Liver (tissue), 8 donors: ENCODE measurements at regions not wholly inside any gene's neighbourhood (a gene's known extent, or its start where the extent isn't known, plus 50 kb on each side); places are given as distances from the start of the nearest gene placed in this dataset.

Experiments
- DNase-seq: peaks from one replicate; pipeline ENCODE4 v3.0.0-alpha.2; 2017; ENCODE audit warnings: low spot score
- H3K27ac ChIP-seq, 2 donors: one replicate each; pipeline ENCODE4 v1.7.0; 2013; ENCODE audit warnings: inconsistent platforms in 2 of 2, low read length in 2 of 2, control low read depth in 1 of 2, low read depth in 1 of 2, mild to moderate bottlenecking in 1 of 2
- H3K27me3 ChIP-seq, 4 donors: one replicate each; pipeline versions ENCODE4 v1.6.1 to v1.7.0; 2013; ENCODE audit warnings: low read length in 3 of 4, inconsistent platforms in 1 of 4, mild to moderate bottlenecking in 1 of 4, moderate library complexity in 1 of 4; ENCODE audit not compliant: control insufficient read depth in 4 of 4, insufficient read depth in 4 of 4
- H3K36me3 ChIP-seq, 4 donors: one replicate each; pipeline versions ENCODE4 v1.6.1 to v1.7.0; 2013; ENCODE audit warnings: low read length in 3 of 4, mild to moderate bottlenecking in 3 of 4, low read depth in 1 of 4, moderate library complexity in 1 of 4; ENCODE audit not compliant: control insufficient read depth in 4 of 4, insufficient read depth in 3 of 4
- H3K4me1 ChIP-seq, 4 donors: one replicate each; pipeline versions ENCODE4 v1.6.1 to v1.7.0; 2013; ENCODE audit warnings: low read length in 3 of 4, mild to moderate bottlenecking in 3 of 4, moderate library complexity in 1 of 4; ENCODE audit not compliant: control insufficient read depth in 4 of 4, insufficient read depth in 4 of 4
- H3K4me3 ChIP-seq, 3 donors: one replicate each; pipeline versions ENCODE4 v1.6.1 to v1.7.0; 2013; ENCODE audit warnings: low read length in 3 of 3, control low read depth in 1 of 3, low read depth in 1 of 3, mild to moderate bottlenecking in 1 of 3
- H3K9ac ChIP-seq, 2 donors: one replicate each; pipeline ENCODE4 v1.7.0; 2013; ENCODE audit warnings: low read length in 2 of 2, mild to moderate bottlenecking in 2 of 2, moderate library complexity in 2 of 2, control low read depth in 1 of 2, low read depth in 1 of 2
- H3K9me3 ChIP-seq, 4 donors: one replicate each; pipeline versions ENCODE4 v1.6.1 to v1.7.0; 2013; ENCODE audit warnings: low read length in 3 of 4; ENCODE audit not compliant: control insufficient read depth in 4 of 4
- ATF3 ChIP-seq: IDR thresholded peaks from 2 replicates; pipeline ENCODE4 v1.6.1; 2016; ENCODE audit warnings: antibody characterized with exemption
- CTCF ChIP-seq: fragments of 150-350 bp; IDR thresholded peaks from 2 replicates; pipeline ENCODE4 v1.5.1; 2017; ENCODE audit warnings: improper control_type of control experiment, low read depth, low read length; ENCODE audit not compliant: missing input control
- EGR1 ChIP-seq, 2 donors: IDR thresholded peaks; 2 replicates each; pipeline ENCODE4 v1.6.1; 2016 to 2018; ENCODE audit warnings: antibody characterized with exemption in 2 of 2, low read depth in 2 of 2
- FOXA1 ChIP-seq: IDR thresholded peaks from 2 replicates; pipeline ENCODE4 v1.6.1; 2016; ENCODE audit warnings: antibody characterized with exemption
- FOXA2 ChIP-seq: IDR thresholded peaks from 2 replicates; pipeline ENCODE4 v1.6.1; 2016; ENCODE audit warnings: antibody characterized with exemption
- GABPA ChIP-seq, 2 donors: IDR thresholded peaks in 1 of 2; conservative IDR thresholded peaks in 1 of 2; 2 replicates each; pipeline ENCODE4 v1.6.1; 2016; ENCODE audit warnings: antibody characterized with exemption in 2 of 2, mild to moderate bottlenecking in 1 of 2, moderate library complexity in 1 of 2
- HNF4A ChIP-seq, 2 donors: conservative IDR thresholded peaks; 2 replicates each; pipeline ENCODE4 v1.6.1; 2016; ENCODE audit warnings: antibody characterized with exemption in 2 of 2, mild to moderate bottlenecking in 2 of 2
- HNF4G ChIP-seq: IDR thresholded peaks from 2 replicates; pipeline ENCODE4 v1.6.1; 2016; ENCODE audit warnings: antibody characterized with exemption
- JUND ChIP-seq, 2 donors: IDR thresholded peaks; 2 replicates each; pipeline ENCODE4 v1.6.1; 2016; ENCODE audit warnings: antibody characterized with exemption in 2 of 2
- MAX ChIP-seq: IDR thresholded peaks from 2 replicates; pipeline ENCODE4 v1.6.1; 2016; ENCODE audit warnings: antibody characterized with exemption
- NR2F2 ChIP-seq: IDR thresholded peaks from 2 replicates; pipeline ENCODE4 v1.6.1; 2016; ENCODE audit warnings: antibody characterized with exemption
- RAD21 ChIP-seq, 2 donors: IDR thresholded peaks; 2 replicates each; pipeline ENCODE4 v1.6.1; 2016; ENCODE audit warnings: antibody characterized with exemption in 2 of 2, mild to moderate bottlenecking in 2 of 2
- REST ChIP-seq: IDR thresholded peaks from 2 replicates; pipeline ENCODE4 v1.6.1; 2016; ENCODE audit warnings: antibody characterized with exemption, mild to moderate bottlenecking
- RXRA ChIP-seq, 2 donors: IDR thresholded peaks; 2 replicates each; pipeline ENCODE4 v1.6.1; 2017 to 2018; ENCODE audit warnings: antibody characterized with exemption in 2 of 2, mild to moderate bottlenecking in 1 of 2
- SP1 ChIP-seq: IDR thresholded peaks from 2 replicates; pipeline ENCODE4 v1.6.1; 2018; ENCODE audit warnings: antibody characterized with exemption, mild to moderate bottlenecking
- TAF1 ChIP-seq: conservative IDR thresholded peaks from 2 replicates; pipeline ENCODE4 v1.6.1; 2016; ENCODE audit warnings: antibody characterized with exemption, mild to moderate bottlenecking
- YY1 ChIP-seq: IDR thresholded peaks from 2 replicates; pipeline ENCODE4 v1.6.1; 2016; ENCODE audit warnings: antibody characterized with exemption, mild to moderate bottlenecking
- ZBTB33 ChIP-seq: IDR thresholded peaks from 2 replicates; pipeline ENCODE4 v1.6.1; 2016; ENCODE audit warnings: antibody characterized with exemption
- WGBS: extraction: QIAGEN DNeasy Blood & Tissue Kit; methylation state at CpG from one replicate; pipeline ENCODE4 v1.1.7; 2013; 5-methylcytosine and 5-hydroxymethylcytosine counted together
- donor health status: healthy.
- donor health status: healthy.
- donor health status: healthy.
- donor health status: healthy.
- donor health status: healthy.

GRCh38 chr4:79016878-79017277 lies 77.6 kb upstream of the PAQR3 start:
- WGBS = 90% methylated on average over 3 of the region's 3 CpGs
- Histone ChIP-seq H3K36me3 (no peaks in the 10 kb centered on the region), H3K4me3 (no peak overlapping the region), H3K9me3 (no peaks in the 10 kb centered on the region), H3K9ac (no peak overlapping the region), H3K27ac (no peak overlapping the region), H3K4me1 (no peaks in the 10 kb centered on the region), H3K27me3 (no peaks in the 10 kb centered on the region)
- TF ChIP-seq EGR1 (IDR thresholded peaks at IDR 0.05; ENCODE audit: low read depth in 2 of 2) = no peak
- TF ChIP-seq REST = no peak
- TF ChIP-seq HNF4A (conservative IDR thresholded peaks at IDR 0.05) = no peak
- no peak for TF ChIP-seq NR2F2
- no peak for TF ChIP-seq ZBTB33
- TF ChIP-seq GABPA (IDR thresholded peaks at IDR 0.05 in 1 of 2, conservative IDR thresholded peaks at IDR 0.05 in 1 of 2) = no peak
- no peak for TF ChIP-seq JUND (IDR thresholded peaks at IDR 0.05)
- no peak for TF ChIP-seq MAX
- TF ChIP-seq HNF4G = no peak
- TF ChIP-seq SP1 = no peak
- TF ChIP-seq RXRA (IDR thresholded peaks at IDR 0.05) = no peak
- no peak for DNase-seq

- H3K36me3 ChIP-seq = no peaks in the 10 kb centered on the region
- H3K4me1 ChIP-seq = no peaks in the 10 kb centered on the region
- WGBS = 88% methylated on average over 2 of the region's 2 CpGs
- H3K9me3 ChIP-seq = no peaks in the 10 kb centered on the region
- no peak overlapping the region for H3K27ac ChIP-seq
- TF ChIP-seq FOXA2 = no peak
- TF ChIP-seq MAX = no peak
- TF ChIP-seq JUND (IDR thresholded peaks at IDR 0.05) = no peak
- TF ChIP-seq HNF4G = no peak
- no peak for TF ChIP-seq ATF3
- TF ChIP-seq ZBTB33 = no peak
- TF ChIP-seq REST = no peak
- TF ChIP-seq TAF1 = no peak
- TF ChIP-seq RAD21 (IDR thresholded peaks at IDR 0.05) = no peak
- TF ChIP-seq EGR1 (IDR thresholded peaks at IDR 0.05; ENCODE audit: low read depth in 2 of 2) = no peak
- no peak for TF ChIP-seq YY1
- no peak for TF ChIP-seq HNF4A (conservative IDR thresholded peaks at IDR 0.05)
- no peak for TF ChIP-seq FOXA1
- no peak for TF ChIP-seq RXRA (IDR thresholded peaks at IDR 0.05)
- TF ChIP-seq SP1 = no peak
- TF ChIP-seq GABPA (IDR thresholded peaks at IDR 0.05 in 1 of 2, conservative IDR thresholded peaks at IDR 0.05 in 1 of 2) = no peak
- no peak for TF ChIP-seq NR2F2
- TF ChIP-seq CTCF = no peak
- no peaks in the 10 kb centered on the region for H3K27me3 ChIP-seq
- H3K9ac ChIP-seq = no peak overlapping the region
- no peak for DNase-seq
- no peak overlapping the region for H3K4me3 ChIP-seq
Measured at GRCh38 chr4:79015411-79015810, 76.2 kb upstream of the PAQR3 start.
